ENCODE measurements at regions not wholly inside any gene's neighbourhood (a gene's known extent, or its start where the extent isn't known, plus 50 kb on each side); places are given as distances from the start of the nearest gene placed in this dataset.

- H3K36me3 Mint-ChIP-seq = no peaks in the 10 kb centered on the region
- Histone ChIP-seq H3K9ac (no peak overlapping the region), H3F3A (ENCODE audit: low read depth) (no peaks in the 10 kb centered on the region), H3K4me3 (no peak overlapping the region), H3K4me1 (no peaks in the 10 kb centered on the region), H3K27me3 (no peaks in the 10 kb centered on the region), H3K36me3 (no peaks in the 10 kb centered on the region), H3K9me3 (ENCODE audit: low read depth) (no peaks in the 10 kb centered on the region), H3K4me2 (no peak overlapping the region), H3K79me2 (ENCODE audit: low read depth) (no peaks in the 10 kb centered on the region), H3K27ac (no peak overlapping the region), H2AFZ (replicated peaks) (no peak overlapping the region), H4K20me1 (ENCODE audit: low read depth) (no peaks in the 10 kb centered on the region)
- no peak for TF ChIP-seq EZH2 (IDR thresholded peaks at IDR 0.05)
- TF ChIP-seq EZH2phosphoT487 (IDR thresholded peaks at IDR 0.05) = no peak
- TF ChIP-seq, protein P1, sequence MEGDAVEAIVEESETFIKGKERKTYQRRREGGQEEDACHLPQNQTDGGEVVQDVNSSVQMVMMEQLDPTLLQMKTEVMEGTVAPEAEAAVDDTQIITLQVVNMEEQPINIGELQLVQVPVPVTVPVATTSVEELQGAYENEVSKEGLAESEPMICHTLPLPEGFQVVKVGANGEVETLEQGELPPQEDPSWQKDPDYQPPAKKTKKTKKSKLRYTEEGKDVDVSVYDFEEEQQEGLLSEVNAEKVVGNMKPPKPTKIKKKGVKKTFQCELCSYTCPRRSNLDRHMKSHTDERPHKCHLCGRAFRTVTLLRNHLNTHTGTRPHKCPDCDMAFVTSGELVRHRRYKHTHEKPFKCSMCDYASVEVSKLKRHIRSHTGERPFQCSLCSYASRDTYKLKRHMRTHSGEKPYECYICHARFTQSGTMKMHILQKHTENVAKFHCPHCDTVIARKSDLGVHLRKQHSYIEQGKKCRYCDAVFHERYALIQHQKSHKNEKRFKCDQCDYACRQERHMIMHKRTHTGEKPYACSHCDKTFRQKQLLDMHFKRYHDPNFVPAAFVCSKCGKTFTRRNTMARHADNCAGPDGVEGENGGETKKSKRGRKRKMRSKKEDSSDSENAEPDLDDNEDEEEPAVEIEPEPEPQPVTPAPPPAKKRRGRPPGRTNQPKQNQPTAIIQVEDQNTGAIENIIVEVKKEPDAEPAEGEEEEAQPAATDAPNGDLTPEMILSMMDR (IDR thresholded peaks at IDR 0.05) = peak; percentile 39
- H3K9me3 Mint-ChIP-seq = no peaks in the 10 kb centered on the region
- DNase-seq (ENCODE audit: low spot score) = no peak
- H3K4me1 Mint-ChIP-seq = peaks cover 5% of the 10 kb centered on the region
- no peak overlapping the region for H3K27ac Mint-ChIP-seq
- H3K27me3 Mint-ChIP-seq (ENCODE audit: insufficient read depth, low read depth) = no peaks in the 10 kb centered on the region
- no peak overlapping the region for H3K4me3 Mint-ChIP-seq
Measured at GRCh38 chr1:82090104-82090503, 289.4 kb downstream of the ADGRL2 start.

GRCh38 chr1:82086739-82087138 lies 286.0 kb downstream of the ADGRL2 start:
- no peak overlapping the region for H3K9ac ChIP-seq
- Mint-ChIP-seq H3K27ac (no peak overlapping the region), H3K4me3 (no peak overlapping the region), H3K4me1 (no peaks in the 10 kb centered on the region), H3K9me3 (no peaks in the 10 kb centered on the region), H3K36me3 (no peaks in the 10 kb centered on the region), H3K27me3 (ENCODE audit: insufficient read depth, low read depth) (no peaks in the 10 kb centered on the region)
- DNase-seq (ENCODE audit: low spot score) = no peak
- no peaks in the 10 kb centered on the region for H3K36me3 ChIP-seq
- H4K20me1 ChIP-seq (ENCODE audit: low read depth) = no peaks in the 10 kb centered on the region
- no peaks in the 10 kb centered on the region for H3K27me3 ChIP-seq
- no peak overlapping the region for H3K4me3 ChIP-seq
- H3F3A ChIP-seq (ENCODE audit: low read depth) = no peaks in the 10 kb centered on the region
- H3K4me2 ChIP-seq = no peak overlapping the region
- no peak for TF ChIP-seq EZH2 (IDR thresholded peaks at IDR 0.05)
- TF ChIP-seq EZH2phosphoT487 (IDR thresholded peaks at IDR 0.05) = no peak
- TF ChIP-seq, protein P1 (IDR thresholded peaks at IDR 0.05) = no peak
- no peaks in the 10 kb centered on the region for H3K9me3 ChIP-seq (ENCODE audit: low read depth)
- H3K79me2 ChIP-seq (ENCODE audit: low read depth) = no peaks in the 10 kb centered on the region
- H3K4me1 ChIP-seq = no peaks in the 10 kb centered on the region
- no peak overlapping the region for H3K27ac ChIP-seq
- no peak overlapping the region for H2AFZ ChIP-seq (replicated peaks)

- TF ChIP-seq EZH2phosphoT487 (IDR thresholded peaks at IDR 0.05) (no peak), EZH2 (IDR thresholded peaks at IDR 0.05) (no peak)
- TF ChIP-seq, protein P1 (IDR thresholded peaks at IDR 0.05) = no peak
- Histone ChIP-seq H3K27ac (no peak overlapping the region), H2AFZ (replicated peaks) (no peak overlapping the region), H3K4me2 (no peak overlapping the region), H3K9ac (no peak overlapping the region), H3K27me3 (no peaks in the 10 kb centered on the region), H3K4me3 (no peak overlapping the region), H3K4me1 (peaks cover 6% of the 10 kb centered on the region), H3F3A (ENCODE audit: low read depth) (no peaks in the 10 kb centered on the region), H3K79me2 (ENCODE audit: low read depth) (no peaks in the 10 kb centered on the region), H4K20me1 (ENCODE audit: low read depth) (no peaks in the 10 kb centered on the region), H3K9me3 (ENCODE audit: low read depth) (no peaks in the 10 kb centered on the region), H3K36me3 (no peaks in the 10 kb centered on the region)
- no peaks in the 10 kb centered on the region for H3K36me3 Mint-ChIP-seq
- peaks cover 3% of the 10 kb centered on the region for H3K9me3 Mint-ChIP-seq
- peaks cover 10% of the 10 kb centered on the region for H3K4me1 Mint-ChIP-seq
- H3K27me3 Mint-ChIP-seq (ENCODE audit: insufficient read depth, low read depth) = no peaks in the 10 kb centered on the region
- H3K27ac Mint-ChIP-seq = no peak overlapping the region
- no peak overlapping the region for H3K4me3 Mint-ChIP-seq
- no peak for DNase-seq (ENCODE audit: low spot score)
Measured at GRCh38 chr1:82079607-82080006, 278.9 kb downstream of the ADGRL2 start.
